ENCODE measurements at regions not wholly inside any gene's neighbourhood (a gene's known extent, or its start where the extent isn't known, plus 50 kb on each side); places are given as distances from the start of the nearest gene placed in this dataset.
"Not testable (repeated sequence)": the region's sequence is repeated elsewhere in the genome, so short reads cannot be mapped to it uniquely, and the experiment has no call there.

- TF ChIP-seq TCF4 (CRISPR knock-in tag; IDR thresholded peaks at IDR 0.05; ENCODE audit: borderline replicate concordance): no peak
- TF ChIP-seq ARNTL (CRISPR knock-in tag; IDR thresholded peaks at IDR 0.05; ENCODE audit: borderline replicate concordance, low read depth): no peak
- no peak for TF ChIP-seq CSRNP3 (CRISPR knock-in tag; IDR thresholded peaks at IDR 0.05)
- TF ChIP-seq ESRRG (CRISPR knock-in tag; IDR thresholded peaks at IDR 0.05): no peak
- TF ChIP-seq ZC3H10 (CRISPR knock-in tag; IDR thresholded peaks at IDR 0.05): no peak
These were observed 54.3 kb upstream of the CIT start for GRCh38 chr12:119931402-119931801.

GRCh38 chr12:119932921-119933320 lies 55.8 kb upstream of the CIT start:
- ATAC-seq: no peak

More at GRCh38 chr12:119931402-119931801, 54.3 kb upstream of the CIT start:
- no peak for ATAC-seq

GRCh38 chr12:119934780-119935179 lies 54.3 kb upstream of the BICDL1 start:
- not testable (repeated sequence) for ATAC-seq

More at GRCh38 chr12:119932921-119933320, 55.8 kb upstream of the CIT start:
- no peak for TF ChIP-seq CSRNP3 (CRISPR knock-in tag; IDR thresholded peaks at IDR 0.05)
- no peak for TF ChIP-seq ZNF565 (CRISPR knock-in tag; conservative IDR thresholded peaks at IDR 0.05; ENCODE audit: low read depth)

GRCh38 chr12:119936705-119937311 lies 52.2 kb upstream of the BICDL1 start:
- TF ChIP-seq ISL1 (CRISPR knock-in tag; IDR thresholded peaks at IDR 0.05): no peak
- no peak for TF ChIP-seq ZC3H10 (CRISPR knock-in tag; IDR thresholded peaks at IDR 0.05)
- no peak for TF ChIP-seq BACH2 (CRISPR knock-in tag; IDR thresholded peaks at IDR 0.05; ENCODE audit: borderline replicate concordance)
- TF ChIP-seq TSHZ2 (CRISPR knock-in tag; IDR thresholded peaks at IDR 0.05): no peak
- no peak for TF ChIP-seq PPARA (CRISPR knock-in tag; IDR thresholded peaks at IDR 0.05; ENCODE audit: borderline replicate concordance)
- no peak for TF ChIP-seq TOX (CRISPR knock-in tag; IDR thresholded peaks at IDR 0.05; ENCODE audit: borderline replicate concordance)
- TF ChIP-seq CSRNP3 (CRISPR knock-in tag; IDR thresholded peaks at IDR 0.05): no peak
- TF ChIP-seq POU6F1 (CRISPR knock-in tag; IDR thresholded peaks at IDR 0.05; ENCODE audit: borderline replicate concordance, low read depth): no peak
- no peak for TF ChIP-seq ZFP3 (CRISPR knock-in tag; IDR thresholded peaks at IDR 0.05)
- no peak for TF ChIP-seq ARNTL (CRISPR knock-in tag; IDR thresholded peaks at IDR 0.05; ENCODE audit: borderline replicate concordance, low read depth)
- TF ChIP-seq ZNF565 (CRISPR knock-in tag; conservative IDR thresholded peaks at IDR 0.05; ENCODE audit: low read depth): no peak
- no peak for TF ChIP-seq CREB5 (CRISPR knock-in tag; IDR thresholded peaks at IDR 0.05; ENCODE audit: low read depth)
- no peak for TF ChIP-seq RARB (CRISPR knock-in tag; IDR thresholded peaks at IDR 0.05)
- no peak for TF ChIP-seq ESRRG (CRISPR knock-in tag; IDR thresholded peaks at IDR 0.05)
- no peak for TF ChIP-seq GLIS3 (CRISPR knock-in tag; IDR thresholded peaks at IDR 0.05)
- TF ChIP-seq ZFP30 (CRISPR knock-in tag; IDR thresholded peaks at IDR 0.05): no peak
- no peak for TF ChIP-seq TCF4 (CRISPR knock-in tag; IDR thresholded peaks at IDR 0.05; ENCODE audit: borderline replicate concordance)
- ATAC-seq: no peak

Data from SK-N-SH treated with all-trans-retinoic acid at 6 μM for 48 hours (cell line).